ENCODE measurements at regions not wholly inside any gene's neighbourhood (a gene's known extent, or its start where the extent isn't known, plus 50 kb on each side); places are given as distances from the start of the nearest gene placed in this dataset.
A peak's percentile ranks its signal among the peaks of the same experiment; 100 is the strongest.

DNA sequence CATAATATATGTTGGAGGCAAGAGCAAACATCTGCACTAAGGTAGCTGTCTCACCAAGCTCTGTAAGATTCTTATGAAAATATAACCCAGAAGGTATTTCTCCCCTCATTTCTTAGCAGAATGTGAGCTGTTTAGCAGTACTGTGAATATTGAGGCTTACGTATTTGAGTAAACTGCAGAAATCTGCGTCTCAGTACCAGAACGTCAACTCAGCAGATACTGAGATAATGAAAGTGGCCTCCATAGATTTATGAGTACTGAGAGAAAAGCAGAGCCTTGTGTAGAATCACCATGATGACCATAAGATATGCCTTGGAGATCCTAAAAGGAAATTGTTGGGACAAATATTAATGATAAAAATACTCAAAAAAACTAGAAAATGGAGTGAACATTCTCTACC lies 296.7 kb upstream of the TECRL start:
- Histone ChIP-seq H3K9me3 (ENCODE audit: low read length) (no peaks in the 10 kb centered on the region), H3K9me2 (replicated peaks; ENCODE audit: low read length) (no peaks in the 10 kb centered on the region), H3K27ac (ENCODE audit: low read length) (no peak overlapping the region), H3K36me3 (ENCODE audit: low read depth, low read length) (no peaks in the 10 kb centered on the region), H3K27me3 (ENCODE audit: low read length) (no peaks in the 10 kb centered on the region), H3K9ac (ENCODE audit: low read length) (no peak overlapping the region), H3K4me3 (ENCODE audit: low read length) (no peak overlapping the region), H2AFZ (ENCODE audit: low read length) (no peak overlapping the region), H4K20me1 (ENCODE audit: low read length) (no peaks in the 10 kb centered on the region), H3K79me2 (ENCODE audit: low read length) (no peaks in the 10 kb centered on the region), H3F3A (ENCODE audit: low read length, unreplicated experiment) (no peaks in the 10 kb centered on the region), H3K4me2 (ENCODE audit: low read length) (no peak overlapping the region), H3K4me1 (ENCODE audit: insufficient read depth, low read length) (no peaks in the 10 kb centered on the region)
- CTCF ChIA-PET = no interaction called here
- TF ChIP-seq, protein P1, sequence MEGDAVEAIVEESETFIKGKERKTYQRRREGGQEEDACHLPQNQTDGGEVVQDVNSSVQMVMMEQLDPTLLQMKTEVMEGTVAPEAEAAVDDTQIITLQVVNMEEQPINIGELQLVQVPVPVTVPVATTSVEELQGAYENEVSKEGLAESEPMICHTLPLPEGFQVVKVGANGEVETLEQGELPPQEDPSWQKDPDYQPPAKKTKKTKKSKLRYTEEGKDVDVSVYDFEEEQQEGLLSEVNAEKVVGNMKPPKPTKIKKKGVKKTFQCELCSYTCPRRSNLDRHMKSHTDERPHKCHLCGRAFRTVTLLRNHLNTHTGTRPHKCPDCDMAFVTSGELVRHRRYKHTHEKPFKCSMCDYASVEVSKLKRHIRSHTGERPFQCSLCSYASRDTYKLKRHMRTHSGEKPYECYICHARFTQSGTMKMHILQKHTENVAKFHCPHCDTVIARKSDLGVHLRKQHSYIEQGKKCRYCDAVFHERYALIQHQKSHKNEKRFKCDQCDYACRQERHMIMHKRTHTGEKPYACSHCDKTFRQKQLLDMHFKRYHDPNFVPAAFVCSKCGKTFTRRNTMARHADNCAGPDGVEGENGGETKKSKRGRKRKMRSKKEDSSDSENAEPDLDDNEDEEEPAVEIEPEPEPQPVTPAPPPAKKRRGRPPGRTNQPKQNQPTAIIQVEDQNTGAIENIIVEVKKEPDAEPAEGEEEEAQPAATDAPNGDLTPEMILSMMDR (conservative IDR thresholded peaks at IDR 0.05; ENCODE audit: low read depth, low read length) = no peak
- TF ChIP-seq EZH2 (IDR thresholded peaks at IDR 0.05; ENCODE audit: low read length, unreplicated experiment) = no peak
- no peak for TF ChIP-seq EZH2phosphoT487 (IDR thresholded peaks at IDR 0.05; ENCODE audit: borderline replicate concordance, low read length)
- BruUV-seq (replicated peaks) = no TSS peak
- ATAC-seq (no peak), DNase-seq (no peak)
- POLR2A ChIA-PET (ENCODE audit: unreplicated experiment) = no interaction called here
- intact Hi-C loops (cut with micrococcal nuclease) = no loop called here

DNA sequence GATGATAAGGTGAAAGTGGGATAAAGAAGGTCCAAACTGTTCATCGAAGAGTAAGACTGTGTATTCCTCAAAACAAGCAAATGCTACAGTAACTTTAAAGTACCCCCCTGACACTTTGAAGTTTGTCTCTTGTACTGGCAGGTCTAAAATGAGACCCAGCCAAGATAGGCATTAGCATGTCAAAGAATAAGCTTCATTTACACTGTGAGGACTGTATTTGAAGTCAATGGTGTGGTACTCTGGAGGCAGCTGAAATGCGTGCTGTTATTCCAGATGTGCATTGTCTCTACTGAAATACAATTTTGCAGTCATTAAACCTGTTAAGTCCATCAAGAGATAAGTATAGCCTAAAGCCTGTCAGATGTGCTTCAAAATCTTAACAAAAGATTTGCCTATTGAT lies 288.9 kb upstream of the TECRL start:
- H3K9me3 ChIP-seq (ENCODE audit: low read length) = no peaks in the 10 kb centered on the region
- H3K27ac ChIP-seq (ENCODE audit: low read length) = no peak overlapping the region
- H4K20me1 ChIP-seq (ENCODE audit: low read length) = no peaks in the 10 kb centered on the region
- TF ChIP-seq, protein P1 (conservative IDR thresholded peaks at IDR 0.05; ENCODE audit: low read depth, low read length) = no peak
- no peak for TF ChIP-seq EZH2 (IDR thresholded peaks at IDR 0.05; ENCODE audit: low read length, unreplicated experiment)
- no peak for TF ChIP-seq EZH2phosphoT487 (IDR thresholded peaks at IDR 0.05; ENCODE audit: borderline replicate concordance, low read length)
- no peaks in the 10 kb centered on the region for H3K79me2 ChIP-seq (ENCODE audit: low read length)
- H3K27me3 ChIP-seq (ENCODE audit: low read length) = no peaks in the 10 kb centered on the region
- H3K36me3 ChIP-seq (ENCODE audit: low read depth, low read length) = no peaks in the 10 kb centered on the region
- CTCF ChIA-PET = no interaction called here
- H3K4me1 ChIP-seq (ENCODE audit: insufficient read depth, low read length) = no peaks in the 10 kb centered on the region
- H3K9me2 ChIP-seq (replicated peaks; ENCODE audit: low read length) = no peaks in the 10 kb centered on the region
- no TSS peak for BruUV-seq (replicated peaks)
- no peak for ATAC-seq
- H3K4me2 ChIP-seq (ENCODE audit: low read length) = no peak overlapping the region
- H3K4me3 ChIP-seq (ENCODE audit: low read length) = no peak overlapping the region
- no peak for DNase-seq
- H2AFZ ChIP-seq (ENCODE audit: low read length) = peak overlapping the region; percentile 9; the same call in 1 of the 2 replicates
- H3F3A ChIP-seq (ENCODE audit: low read length, unreplicated experiment) = no peaks in the 10 kb centered on the region
- POLR2A ChIA-PET (ENCODE audit: unreplicated experiment) = no interaction called here
- intact Hi-C loops (cut with micrococcal nuclease) = no loop called here
- no peak overlapping the region for H3K9ac ChIP-seq (ENCODE audit: low read length)

DNA sequence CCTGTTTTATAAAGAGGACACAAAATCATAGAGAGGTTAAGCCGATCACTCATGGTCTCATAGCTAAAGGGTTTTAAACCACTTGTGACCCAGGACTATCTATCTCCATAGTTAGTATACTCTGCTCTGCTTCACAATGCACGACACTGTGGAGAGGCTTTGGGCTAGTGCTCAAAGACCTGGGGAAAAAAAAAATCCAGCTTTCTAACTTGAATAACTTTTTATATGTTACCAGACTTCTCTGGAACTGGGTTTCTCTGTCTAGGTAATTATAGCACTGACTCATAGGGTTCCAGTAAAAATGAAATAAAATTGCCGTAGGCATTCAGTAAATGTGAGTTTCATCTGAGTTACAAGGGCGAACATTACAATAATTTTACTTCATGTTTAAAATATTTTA lies 273.7 kb upstream of the TECRL start:
- ATAC-seq (peak; percentile 62), DNase-seq (peak; percentile 51)
- ChIA-PET POLR2A (ENCODE audit: unreplicated experiment) (no interaction called here), CTCF (interaction anchor here (0.6 kb wide), 1 partner anchor 85 kb away, joined by 6 read pairs; no protein-coding TSS in a partner anchor)
- H3K36me3 ChIP-seq (ENCODE audit: low read depth, low read length) = no peaks in the 10 kb centered on the region
- TF ChIP-seq EZH2phosphoT487 (IDR thresholded peaks at IDR 0.05; ENCODE audit: borderline replicate concordance, low read length) (no peak), EZH2 (IDR thresholded peaks at IDR 0.05; ENCODE audit: low read length, unreplicated experiment) (no peak)
- TF ChIP-seq, protein P1 (conservative IDR thresholded peaks at IDR 0.05; ENCODE audit: low read depth, low read length) = no peak
- no peaks in the 10 kb centered on the region for H3K9me2 ChIP-seq (replicated peaks; ENCODE audit: low read length)
- H3K4me3 ChIP-seq (ENCODE audit: low read length) = peak overlapping the region; percentile 5; the same call in 1 of the 2 replicates
- no peaks in the 10 kb centered on the region for H4K20me1 ChIP-seq (ENCODE audit: low read length)
- peak overlapping the region; percentile 17; the same call in 1 of the 2 replicates for H3K9ac ChIP-seq (ENCODE audit: low read length)
- no peaks in the 10 kb centered on the region for H3K79me2 ChIP-seq (ENCODE audit: low read length)
- no peak overlapping the region for H2AFZ ChIP-seq (ENCODE audit: low read length)
- no TSS peak for BruUV-seq (replicated peaks)
- peaks cover 5% of the 10 kb centered on the region; the same call in 1 of the 2 replicates for H3K4me1 ChIP-seq (ENCODE audit: insufficient read depth, low read length)
- peak overlapping the region; percentile 68 for H3K27ac ChIP-seq (ENCODE audit: low read length)
- intact Hi-C loops (cut with micrococcal nuclease) = no loop called here
- no peaks in the 10 kb centered on the region for H3K27me3 ChIP-seq (ENCODE audit: low read length)
- H3K4me2 ChIP-seq (ENCODE audit: low read length) = peak overlapping the region; percentile 47
- no peaks in the 10 kb centered on the region for H3F3A ChIP-seq (ENCODE audit: low read length, unreplicated experiment)
- H3K9me3 ChIP-seq (ENCODE audit: low read length) = no peaks in the 10 kb centered on the region
